Body of pancreas (tissue), 4 donors: ENCODE measurements at regions not wholly inside any gene's neighbourhood (a gene's known extent, or its start where the extent isn't known, plus 50 kb on each side); places are given as distances from the start of the nearest gene placed in this dataset.

Source experiments
- ATAC-seq: fragments of 150-250 bp; one replicate; pipeline ENCODE4 v1.9.1; 2016
- DNase-seq, 4 donors: peaks; one replicate each; pipeline ENCODE4 v3.0.0-alpha.2; 2019
- H3K27ac ChIP-seq, 4 donors: fragments of 200-600 bp; sonication (generic); 1 replicate in 3 of 4; 2 replicates in 1 of 4; pipeline versions ENCODE4 v1.5.1 to v1.6.1; 2016 to 2019; ENCODE audit warnings: mild to moderate bottlenecking in 1 of 4, mixed read lengths in 1 of 4, moderate library complexity in 1 of 4
- H3K27me3 ChIP-seq, 2 donors: fragments of 200-600 bp; sonication (generic); one replicate each; pipeline ENCODE4 v1.6.0; 2016; ENCODE audit warnings: mild to moderate bottlenecking in 1 of 2
- H3K36me3 ChIP-seq, 2 donors: fragments of 200-600 bp; sonication (generic); replicated peaks in 1 of 2; 2 replicates each; pipeline ENCODE4 v1.5.1; 2016; ENCODE audit warnings: low read depth in 2 of 2; ENCODE audit not compliant: insufficient read depth in 1 of 2
- H3K4me1 ChIP-seq: fragments of 200-600 bp; sonication (generic); one replicate; pipeline ENCODE4 v1.6.0; 2016
- H3K4me3 ChIP-seq, 2 donors: fragments of 200-600 bp; sonication (generic); 1 replicate in 1 of 2; 2 replicates in 1 of 2; pipeline ENCODE4 v1.5.1; 2016 to 2019
- H3K9me3 ChIP-seq, 3 donors: fragments of 200-600 bp; sonication (generic); 1 replicate in 2 of 3; 2 replicates in 1 of 3; pipeline ENCODE4 v1.5.1; 2016
- POLR2A ChIP-seq, 3 donors: fragments of 450-650 bp; IDR thresholded peaks; one replicate each; pipeline ENCODE4 v1.6.1; 2016; ENCODE audit warnings: antibody characterized with exemption in 3 of 3, mild to moderate bottlenecking in 2 of 3
- WGBS, 2 donors: methylation state at CpG; one replicate each; pipeline ENCODE4 v1.1.5; 2017; 5-methylcytosine and 5-hydroxymethylcytosine counted together
- intact Hi-C: fragments of 100-400 bp; cut with DNase I; formaldehyde crosslinking; loops from one replicate; pipeline ENCODE4 v1.15.1; 2023
- TF ChIP-seq, protein P1 (sequence below), 7 experiments: fragments of 450-650 bp in 4 of 7; fragments of 200-600 bp in 3 of 7; sonication (generic) in 3 of 7; IDR thresholded peaks; one replicate each; pipeline ENCODE4 v1.5.1; 2016 to 2019; ENCODE audit warnings: antibody characterized with exemption in 7 of 7

DNA sequence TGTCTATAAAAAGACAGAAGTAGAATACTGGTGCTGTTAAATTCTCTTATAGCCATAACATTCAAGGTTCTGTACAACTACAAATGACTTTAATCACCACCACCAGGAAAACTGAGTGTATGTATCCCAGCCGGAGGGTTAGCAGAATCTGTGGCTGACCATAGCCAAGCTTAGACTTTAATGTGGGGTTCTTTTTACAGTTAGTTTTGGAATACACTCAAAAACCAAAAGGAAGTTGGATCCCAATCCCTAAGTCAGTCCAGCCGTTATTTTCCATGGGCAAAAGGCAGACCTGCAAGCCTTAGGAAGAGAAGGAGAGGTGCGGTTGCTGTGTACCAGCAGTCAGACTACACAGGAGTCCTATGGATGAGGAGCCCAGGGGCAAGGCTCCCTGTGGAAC lies 179.8 kb downstream of the ENC1 start:
- Histone ChIP-seq H3K36me3 (no peaks in the 10 kb centered on the region), H3K27me3 (no peaks in the 10 kb centered on the region), H3K27ac (no peak overlapping the region), H3K9me3 (no peaks in the 10 kb centered on the region), H3K4me1 (no peaks in the 10 kb centered on the region), H3K4me3 (no peak overlapping the region)
- DNase-seq = no peak
- no peak for TF ChIP-seq POLR2A (IDR thresholded peaks at IDR 0.05)
- intact Hi-C loops = no loop called here
- no peak for ATAC-seq
- 90 to 96% methylated on average over 3 of the region's 3 CpGs for WGBS, 2 donors

DNA sequence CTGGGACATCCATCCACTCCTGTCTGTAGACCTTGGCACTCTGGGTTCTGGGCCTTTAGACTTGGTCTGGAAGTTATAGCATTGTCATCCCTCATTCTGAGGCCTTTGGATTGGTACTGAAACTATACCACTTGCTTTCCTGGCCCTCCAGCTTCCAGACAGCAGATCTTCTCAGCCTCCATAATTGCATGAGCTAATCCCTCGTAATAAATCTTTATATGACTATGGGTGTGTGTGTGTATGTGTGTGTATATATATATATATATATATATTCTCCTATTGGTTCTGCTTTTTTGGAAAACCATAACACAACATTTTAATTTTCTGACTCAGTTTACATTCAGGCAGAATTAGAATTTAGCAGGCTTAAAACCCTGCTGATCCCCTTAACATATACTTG lies 180.5 kb downstream of the ENC1 start:
- no peak for ATAC-seq
- H3K27ac ChIP-seq = no peak overlapping the region
- WGBS, 2 donors = 100% methylated on average over 1 of the region's 1 CpG
- no peaks in the 10 kb centered on the region for H3K9me3 ChIP-seq
- intact Hi-C loops = no loop called here
- no peak for TF ChIP-seq POLR2A (IDR thresholded peaks at IDR 0.05)
- TF ChIP-seq, protein P1, sequence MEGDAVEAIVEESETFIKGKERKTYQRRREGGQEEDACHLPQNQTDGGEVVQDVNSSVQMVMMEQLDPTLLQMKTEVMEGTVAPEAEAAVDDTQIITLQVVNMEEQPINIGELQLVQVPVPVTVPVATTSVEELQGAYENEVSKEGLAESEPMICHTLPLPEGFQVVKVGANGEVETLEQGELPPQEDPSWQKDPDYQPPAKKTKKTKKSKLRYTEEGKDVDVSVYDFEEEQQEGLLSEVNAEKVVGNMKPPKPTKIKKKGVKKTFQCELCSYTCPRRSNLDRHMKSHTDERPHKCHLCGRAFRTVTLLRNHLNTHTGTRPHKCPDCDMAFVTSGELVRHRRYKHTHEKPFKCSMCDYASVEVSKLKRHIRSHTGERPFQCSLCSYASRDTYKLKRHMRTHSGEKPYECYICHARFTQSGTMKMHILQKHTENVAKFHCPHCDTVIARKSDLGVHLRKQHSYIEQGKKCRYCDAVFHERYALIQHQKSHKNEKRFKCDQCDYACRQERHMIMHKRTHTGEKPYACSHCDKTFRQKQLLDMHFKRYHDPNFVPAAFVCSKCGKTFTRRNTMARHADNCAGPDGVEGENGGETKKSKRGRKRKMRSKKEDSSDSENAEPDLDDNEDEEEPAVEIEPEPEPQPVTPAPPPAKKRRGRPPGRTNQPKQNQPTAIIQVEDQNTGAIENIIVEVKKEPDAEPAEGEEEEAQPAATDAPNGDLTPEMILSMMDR (IDR thresholded peaks at IDR 0.05) = no peak
- DNase-seq = no peak
- H3K36me3 ChIP-seq = no peaks in the 10 kb centered on the region
- no peaks in the 10 kb centered on the region for H3K27me3 ChIP-seq
- no peaks in the 10 kb centered on the region for H3K4me1 ChIP-seq
- H3K4me3 ChIP-seq = no peak overlapping the region

DNA sequence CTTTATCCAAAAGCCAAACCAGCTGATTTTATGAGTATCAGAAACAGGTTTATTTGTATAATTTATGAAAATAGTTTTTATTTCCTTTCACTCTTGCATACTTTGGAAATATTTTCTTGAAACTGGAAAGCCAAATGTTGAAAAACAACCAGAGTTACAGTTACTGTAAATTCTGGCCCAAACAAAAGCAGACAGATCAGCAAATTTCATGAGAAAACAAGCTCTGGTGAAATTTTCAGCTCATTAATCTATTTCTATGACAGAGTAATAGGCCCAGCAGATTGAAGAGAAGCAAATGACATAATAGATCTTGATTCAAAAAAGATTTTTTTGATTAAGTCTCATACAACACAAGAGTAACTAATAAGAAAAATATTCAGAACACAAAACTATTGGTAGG lies 182.7 kb downstream of the ENC1 start:
- intact Hi-C loops = no loop called here
- no peak for ATAC-seq
- TF ChIP-seq, protein P1 (IDR thresholded peaks at IDR 0.05) = no peak
- no peak for TF ChIP-seq POLR2A (IDR thresholded peaks at IDR 0.05)
- no peaks in the 10 kb centered on the region for H3K27me3 ChIP-seq
- H3K4me1 ChIP-seq = no peaks in the 10 kb centered on the region
- no peak for DNase-seq
- no peak overlapping the region for H3K4me3 ChIP-seq
- no peaks in the 10 kb centered on the region for H3K9me3 ChIP-seq
- H3K36me3 ChIP-seq = no peaks in the 10 kb centered on the region
- H3K27ac ChIP-seq = no peak overlapping the region

DNA sequence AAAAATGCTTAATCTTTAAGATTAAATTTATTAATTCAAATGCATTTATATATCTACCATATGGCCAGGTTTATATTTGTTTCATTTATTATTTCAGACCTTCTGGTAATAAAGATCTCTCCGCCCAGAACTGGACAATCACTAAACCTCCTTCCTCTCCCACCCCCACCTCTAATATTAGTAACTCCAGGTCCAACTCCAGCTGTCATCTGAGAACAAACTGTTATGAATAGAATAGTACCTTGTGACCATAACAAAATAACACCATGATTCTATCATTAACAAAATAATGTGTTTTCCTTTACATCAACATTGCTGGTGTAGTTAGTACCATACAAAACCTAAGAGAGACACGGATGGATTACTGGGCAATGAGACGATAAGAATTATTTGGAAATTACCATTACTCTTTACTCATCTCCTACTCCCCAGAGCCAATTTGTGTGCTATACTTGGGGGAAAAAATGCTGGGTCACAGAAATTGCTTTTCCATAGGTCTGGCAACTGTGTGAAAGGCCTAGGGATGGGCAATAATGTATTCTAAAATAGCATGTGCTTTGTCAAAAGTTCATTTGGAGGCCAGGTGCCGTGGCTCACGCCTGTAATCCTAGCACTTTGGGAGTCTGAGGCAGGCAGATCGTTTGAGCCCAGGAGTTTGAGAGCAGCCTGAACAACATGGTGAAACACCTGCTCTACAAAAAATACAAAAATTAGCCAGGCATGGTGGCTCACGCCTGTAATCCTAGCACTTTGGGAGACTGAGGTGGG lies 186.1 kb downstream of the ENC1 start:
- H3K4me1 ChIP-seq = no peaks in the 10 kb centered on the region
- H3K27me3 ChIP-seq = no peaks in the 10 kb centered on the region
- no peaks in the 10 kb centered on the region for H3K36me3 ChIP-seq
- H3K9me3 ChIP-seq = no peaks in the 10 kb centered on the region
- no peak for TF ChIP-seq POLR2A (IDR thresholded peaks at IDR 0.05)
- ATAC-seq (no peak), DNase-seq (no peak)
- 89 to 91% methylated on average over 7 of the region's 7 CpGs for WGBS, 2 donors
- no peak overlapping the region for H3K27ac ChIP-seq
- no peak overlapping the region for H3K4me3 ChIP-seq
- intact Hi-C loops = no loop called here

DNA sequence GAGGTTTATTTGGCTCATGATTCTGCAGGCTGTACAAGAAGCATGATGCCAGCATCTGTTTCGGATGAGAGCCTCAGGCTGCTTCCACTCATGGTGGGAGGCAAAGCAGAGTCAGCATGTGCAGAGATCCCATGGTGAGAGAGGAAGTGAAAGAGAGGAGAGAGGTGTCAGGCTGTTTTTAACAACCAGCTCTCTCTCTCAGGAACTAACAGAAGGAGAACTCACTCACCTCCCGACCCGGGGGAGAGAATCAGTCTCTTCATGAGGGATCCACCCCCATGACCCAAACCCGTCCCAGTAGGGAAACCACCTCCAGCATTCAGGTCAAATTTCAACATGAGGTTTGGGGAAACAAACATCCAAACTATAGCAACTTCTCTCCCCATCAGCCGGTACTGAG lies 187.7 kb downstream of the ENC1 start:
- no peak overlapping the region for H3K27ac ChIP-seq
- H3K4me3 ChIP-seq = no peak overlapping the region
- intact Hi-C loops = no loop called here
- H3K4me1 ChIP-seq = no peaks in the 10 kb centered on the region
- H3K27me3 ChIP-seq = no peaks in the 10 kb centered on the region
- DNase-seq = no peak
- no peak for ATAC-seq
- H3K9me3 ChIP-seq = no peaks in the 10 kb centered on the region
- no peaks in the 10 kb centered on the region for H3K36me3 ChIP-seq
- TF ChIP-seq POLR2A (IDR thresholded peaks at IDR 0.05) = no peak
- TF ChIP-seq, protein P1 (IDR thresholded peaks at IDR 0.05) = no peak
- WGBS, 2 donors = 64 to 83% methylated on average over 5 of the region's 5 CpGs

DNA sequence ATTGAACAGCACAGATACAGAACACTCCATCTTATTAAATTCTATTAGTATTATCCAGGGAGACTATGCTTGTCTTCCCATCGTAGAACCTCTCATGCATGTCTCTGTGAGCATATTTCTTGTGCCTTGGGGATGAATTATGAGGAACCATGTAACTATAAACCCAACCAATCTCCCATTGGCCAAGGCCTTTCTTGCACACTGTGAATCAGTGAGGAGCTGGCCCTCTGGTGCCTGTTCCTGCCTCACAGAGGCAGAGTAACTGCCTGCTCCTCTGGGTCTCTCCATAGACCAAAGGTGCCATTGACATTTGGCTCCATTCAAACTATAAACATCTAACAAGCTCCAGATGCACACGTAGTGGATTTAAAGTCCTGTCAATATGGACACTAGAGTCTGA lies 190.4 kb downstream of the ENC1 start:
- Histone ChIP-seq H3K36me3 (no peaks in the 10 kb centered on the region), H3K9me3 (no peaks in the 10 kb centered on the region), H3K4me1 (no peaks in the 10 kb centered on the region), H3K27ac (no peak overlapping the region), H3K4me3 (no peak overlapping the region), H3K27me3 (no peaks in the 10 kb centered on the region)
- DNase-seq (no peak), ATAC-seq (no peak)
- no peak for TF ChIP-seq POLR2A (IDR thresholded peaks at IDR 0.05)
- TF ChIP-seq, protein P1 (IDR thresholded peaks at IDR 0.05) = no peak
- intact Hi-C loops = no loop called here
- WGBS, 2 donors = 70 to 78% methylated on average over 2 of the region's 2 CpGs
